Neuronal stem cell (in vitro differentiated cells): ENCODE measurements at regions not wholly inside any gene's neighbourhood (a gene's known extent, or its start where the extent isn't known, plus 50 kb on each side); places are given as distances from the start of the nearest gene placed in this dataset.

ENCODE experiments used
- DNase-seq: peaks from one replicate; pipeline ENCODE4 v3.0.0-alpha.2; 2013; ENCODE audit warnings: low spot score
- H2AFZ ChIP-seq: one replicate; pipeline ENCODE4 v1.6.1; 2013; ENCODE audit warnings: mild to moderate bottlenecking, low read length, inconsistent platforms
- H2AK5ac ChIP-seq: 2 replicates; pipeline ENCODE4 v1.6.1; 2013; ENCODE audit warnings: low read depth, mild to moderate bottlenecking, inconsistent platforms, low read length, moderate library complexity, mixed read lengths
- H2BK120ac ChIP-seq: 2 replicates; pipeline ENCODE4 v1.6.1; 2013; ENCODE audit warnings: low read depth, mild to moderate bottlenecking, inconsistent platforms, low read length, moderate library complexity, mixed read lengths
- H2BK12ac ChIP-seq: one replicate; pipeline ENCODE4 v1.6.1; 2013; ENCODE audit warnings: low read length, inconsistent platforms
- H2BK15ac ChIP-seq: 2 replicates; pipeline ENCODE4 v1.6.1; 2013; ENCODE audit warnings: mild to moderate bottlenecking, low read length, inconsistent platforms, mixed read lengths
- H2BK5ac ChIP-seq: one replicate; pipeline ENCODE4 v1.6.1; 2013; ENCODE audit warnings: inconsistent platforms, mild to moderate bottlenecking, low read length, moderate library complexity
- H3K14ac ChIP-seq: one replicate; pipeline ENCODE4 v1.6.1; 2013; ENCODE audit warnings: low read length, inconsistent platforms
- H3K18ac ChIP-seq: 2 replicates; pipeline ENCODE4 v1.6.1; 2013; ENCODE audit warnings: low read length, inconsistent platforms
- H3K23ac ChIP-seq: 2 replicates; pipeline ENCODE4 v1.6.1; 2013; ENCODE audit warnings: low read depth, mild to moderate bottlenecking, mixed read lengths, low read length, inconsistent platforms; ENCODE audit not compliant: poor library complexity
- H3K27ac ChIP-seq: replicated peaks from 3 replicates; pipeline ENCODE4 v1.5.1; 2013; ENCODE audit warnings: low read length, inconsistent platforms
- H3K27me3 ChIP-seq, 3 experiments: 2 replicates each; pipeline ENCODE4 v1.6.1; 2013; ENCODE audit warnings: low read length in 3 of 3, mild to moderate bottlenecking in 2 of 3, inconsistent platforms in 1 of 3, low read depth in 1 of 3, mixed read lengths in 1 of 3, moderate library complexity in 1 of 3; ENCODE audit not compliant: control insufficient read depth in 3 of 3, insufficient read depth in 3 of 3
- H3K36me3 ChIP-seq, 2 donors: replicated peaks in 1 of 2; 2 replicates each; pipeline ENCODE4 v1.6.1; 2013; ENCODE audit warnings: low read length in 2 of 2; ENCODE audit not compliant: control insufficient read depth in 2 of 2, insufficient read depth in 2 of 2
- H3K4ac ChIP-seq: 2 replicates; pipeline ENCODE4 v1.6.1; 2013; ENCODE audit warnings: inconsistent platforms, mild to moderate bottlenecking, low read length, moderate library complexity
- H3K4me1 ChIP-seq, 2 donors: 1 replicate in 1 of 2; 2 replicates in 1 of 2; pipeline ENCODE4 v1.6.1; 2013; ENCODE audit warnings: low read length in 2 of 2, low read depth in 1 of 2; ENCODE audit not compliant: control insufficient read depth in 2 of 2, insufficient read depth in 1 of 2
- H3K4me2 ChIP-seq: one replicate; pipeline ENCODE4 v1.6.1; 2013; ENCODE audit warnings: mild to moderate bottlenecking, low read length, inconsistent platforms; ENCODE audit not compliant: insufficient read depth, poor library complexity, severe bottlenecking
- H3K4me3 ChIP-seq, 2 donors: 2 replicates each; pipeline ENCODE4 v1.5.1; 2013; ENCODE audit warnings: low read length in 2 of 2, mild to moderate bottlenecking in 2 of 2, inconsistent platforms in 1 of 2, moderate library complexity in 1 of 2
- H3K79me1 ChIP-seq: one replicate; pipeline ENCODE4 v1.6.1; 2013; ENCODE audit warnings: low read depth, mild to moderate bottlenecking, inconsistent platforms, low read length, moderate library complexity
- H3K9ac ChIP-seq: one replicate; pipeline ENCODE4 v1.6.1; 2013; ENCODE audit warnings: mild to moderate bottlenecking, low read depth, low read length, inconsistent platforms; ENCODE audit not compliant: poor library complexity
- H3K9me3 ChIP-seq, 2 donors: replicated peaks in 1 of 2; 2 replicates each; pipeline versions ENCODE3 to v1.6.1; 2013; ENCODE audit warnings: low read length in 2 of 2, mild to moderate bottlenecking in 2 of 2, inconsistent platforms in 1 of 2, low read depth in 1 of 2, mixed read lengths in 1 of 2, moderate library complexity in 1 of 2; ENCODE audit not compliant: control insufficient read depth in 2 of 2, insufficient read depth in 1 of 2
- H4K8ac ChIP-seq: one replicate; pipeline ENCODE4 v1.6.1; 2013; ENCODE audit warnings: low read depth, mild to moderate bottlenecking, inconsistent platforms, low read length, moderate library complexity
- H4K91ac ChIP-seq: one replicate; pipeline ENCODE4 v1.6.1; 2013; ENCODE audit warnings: low read length, low read depth, mild to moderate bottlenecking, inconsistent platforms; ENCODE audit not compliant: poor library complexity
- whole genome bisulfite sequencing, 2 donors: extraction: QIAGEN DNeasy Blood & Tissue Kit; methylation state at CpG; one replicate each; pipeline ENCODE4 v1.1.7; 2013; ENCODE audit warnings: missing lambda C conversion rate in 2 of 2, mixed read lengths in 1 of 2; ENCODE audit not compliant: insufficient read length in 2 of 2, insufficient replicate concordance in 1 of 2; ENCODE audit errors: extremely low coverage in 2 of 2; 5-methylcytosine and 5-hydroxymethylcytosine counted together

DNA sequence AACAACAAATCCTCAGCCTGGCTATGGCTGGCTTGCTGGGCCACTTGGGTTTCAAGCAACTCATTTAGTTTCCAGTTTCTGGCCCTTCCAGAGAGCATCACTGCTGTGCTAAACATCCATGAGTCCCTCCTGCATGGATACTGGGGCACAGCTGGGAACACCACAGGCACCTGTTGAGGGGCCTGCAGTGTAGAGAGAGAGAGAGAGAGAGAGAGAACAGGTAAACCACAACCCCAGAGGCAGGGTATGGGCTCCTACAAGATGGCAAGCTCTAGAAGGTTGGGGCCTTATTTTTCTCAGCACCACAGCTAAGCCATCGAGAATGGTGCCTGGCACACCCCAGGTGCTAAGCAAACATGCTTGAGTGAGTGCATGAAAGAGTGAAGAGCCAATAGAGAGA lies 120.3 kb downstream of the RBFOX3 start:
- Histone ChIP-seq H3K36me3 (no peaks in the 10 kb centered on the region), H3K4me1 (peaks cover 0 to 15% of the 10 kb centered on the region in 2 donors), H2BK5ac (no peak overlapping the region), H3K79me1 (no peaks in the 10 kb centered on the region), H2AFZ (no peak overlapping the region), H2BK120ac (no peak overlapping the region), H3K27ac (no peak overlapping the region), H2AK5ac (no peak overlapping the region), H3K23ac (no peak overlapping the region), H3K4ac (no peak overlapping the region), H2BK15ac (peak overlapping the region; percentile 40), H4K8ac (no peak overlapping the region), H2BK12ac (no peak overlapping the region), H3K27me3 (peaks cover 0 to 9% (median 0%) of the 10 kb centered on the region in 3 experiments), H3K9ac (no peak overlapping the region), H3K14ac (no peak overlapping the region), H3K9me3 (peaks cover 0 to 5% of the 10 kb centered on the region in 2 donors), H3K4me3 (no peak overlapping the region), H4K91ac (no peak overlapping the region), H3K18ac (peak overlapping the region; percentile 77), H3K4me2 (no peak overlapping the region)
- WGBS, 2 donors: no CpG with 5 or more reads among the region's 1 CpG
- DNase-seq: no peak

- Histone ChIP-seq H3K36me3 (no peaks in the 10 kb centered on the region), H3K79me1 (no peaks in the 10 kb centered on the region), H3K9ac (peak overlapping the region; percentile 24), H3K27ac (no peak overlapping the region), H3K23ac (no peak overlapping the region), H4K91ac (peak overlapping the region; percentile 47), H3K4ac (no peak overlapping the region), H4K8ac (no peak overlapping the region), H3K27me3 (peaks cover 0 to 9% (median 0%) of the 10 kb centered on the region in 3 experiments), H3K18ac (peak overlapping the region; percentile 51), H2BK15ac (peak overlapping the region; percentile 13), H2BK12ac (no peak overlapping the region), H2AK5ac (peak overlapping the region; percentile 4), H3K14ac (no peak overlapping the region), H3K4me3 (no peak overlapping the region), H3K4me2 (no peak overlapping the region), H2AFZ (no peak overlapping the region), H2BK5ac (no peak overlapping the region), H2BK120ac (no peak overlapping the region), H3K4me1 (peaks cover 0 to 27% of the 10 kb centered on the region in 2 donors), H3K9me3 (no peaks in the 10 kb centered on the region)
- no peak for DNase-seq
- WGBS, 2 donors: no CpG with 5 or more reads among the region's 12 CpGs
These were observed 123.7 kb downstream of the RBFOX3 start for GRCh38 chr17:79487149-79487548.

GRCh38 chr17:79485991-79486390 lies 124.9 kb downstream of the RBFOX3 start:
- Histone ChIP-seq H3K4ac (peak overlapping the region; percentile 95), H4K91ac (no peak overlapping the region), H3K4me3 (no peak overlapping the region), H3K4me1 (peaks cover 0 to 27% of the 10 kb centered on the region in 2 donors), H4K8ac (no peak overlapping the region), H2BK5ac (no peak overlapping the region), H2BK12ac (peak overlapping the region; percentile 93), H3K27ac (no peak overlapping the region), H3K23ac (no peak overlapping the region), H2BK120ac (no peak overlapping the region), H3K9ac (no peak overlapping the region), H3K18ac (peak overlapping the region; percentile 93), H3K9me3 (no peaks in the 10 kb centered on the region), H2AK5ac (peak overlapping the region; percentile 99), H3K79me1 (no peaks in the 10 kb centered on the region), H3K14ac (no peak overlapping the region), H2AFZ (no peak overlapping the region), H3K36me3 (no peaks in the 10 kb centered on the region), H3K4me2 (no peak overlapping the region), H2BK15ac (peak overlapping the region; percentile 96), H3K27me3 (peaks cover 0 to 9% (median 0%) of the 10 kb centered on the region in 3 experiments)
- no peak for DNase-seq
- WGBS, 2 donors: no CpG with 5 or more reads among the region's 17 CpGs

DNA sequence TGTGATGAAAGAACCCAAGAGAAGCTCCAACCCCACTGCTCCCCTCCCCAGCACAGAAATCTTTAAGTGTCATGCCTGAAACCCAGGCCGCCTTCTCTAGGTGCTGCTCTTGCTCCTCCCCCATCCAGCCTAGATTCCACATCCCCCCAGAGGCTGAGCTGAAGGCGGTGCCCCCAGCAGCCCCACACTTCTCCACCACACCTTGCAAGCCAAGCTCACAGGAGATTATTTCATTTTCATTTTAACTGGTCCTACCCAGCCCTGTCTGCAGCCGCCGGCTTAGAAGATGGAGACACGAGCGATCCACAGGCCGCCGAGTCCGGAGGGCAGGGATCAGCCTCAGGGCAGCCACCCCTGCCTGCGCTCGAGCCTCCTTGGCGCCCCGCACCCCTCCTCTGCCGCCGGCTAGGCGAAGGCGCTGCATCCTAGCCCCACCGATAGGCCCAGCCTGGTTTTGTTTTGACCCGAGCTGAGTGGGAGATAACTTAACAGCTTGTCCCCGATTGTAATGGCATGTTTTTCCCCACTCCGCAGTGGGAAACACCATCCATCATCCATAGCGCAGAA lies 125.3 kb downstream of the RBFOX3 start:
- Histone ChIP-seq H3K9ac (no peak overlapping the region), H3K36me3 (no peaks in the 10 kb centered on the region), H3K27ac (no peak overlapping the region), H4K8ac (no peak overlapping the region), H2BK12ac (peak overlapping the region; percentile 93), H3K4me2 (no peak overlapping the region), H3K9me3 (no peaks in the 10 kb centered on the region), H2BK120ac (no peak overlapping the region), H3K14ac (no peak overlapping the region), H3K27me3 (peaks cover 0 to 9% (median 0%) of the 10 kb centered on the region in 3 experiments), H3K18ac (peak overlapping the region; percentile 93), H2BK5ac (peak overlapping the region; percentile 20), H4K91ac (no peak overlapping the region), H3K4me1 (peaks cover 0 to 25% of the 10 kb centered on the region in 2 donors), H3K4ac (peak overlapping the region; percentile 95), H2AFZ (no peak overlapping the region), H2BK15ac (peak overlapping the region; percentile 96), H2AK5ac (peak overlapping the region; percentile 99), H3K79me1 (no peaks in the 10 kb centered on the region), H3K4me3 (no peak overlapping the region), H3K23ac (peak overlapping the region; percentile 2)
- DNase-seq: no peak
- no CpG with 5 or more reads among the region's 22 CpGs for WGBS, 2 donors
